Stimulated activated naive CD8-positive, alpha-beta T cell treated with anti-CD3 and anti-CD28 coated beads, Interleukin-15, Interleukin-2, amounts not matched to agents 100 U/mL and 50 U/mL, for 24 hours (primary cell): ENCODE measurements at regions not wholly inside any gene's neighbourhood (a gene's known extent, or its start where the extent isn't known, plus 50 kb on each side); places are given as distances from the start of the nearest gene placed in this dataset.
"Not testable (repeated sequence)": the region's sequence is repeated elsewhere in the genome, so short reads cannot be mapped to it uniquely, and the experiment has no call there.

ENCODE experiments used
- ATAC-seq: fragments of 150-1000 bp; cut with Tn5 transposase; one replicate; pipeline ENCODE4 v1.10.0; 2021
- DNase-seq: peaks from one replicate; pipeline ENCODE4 v3.0.0; 2021

DNA sequence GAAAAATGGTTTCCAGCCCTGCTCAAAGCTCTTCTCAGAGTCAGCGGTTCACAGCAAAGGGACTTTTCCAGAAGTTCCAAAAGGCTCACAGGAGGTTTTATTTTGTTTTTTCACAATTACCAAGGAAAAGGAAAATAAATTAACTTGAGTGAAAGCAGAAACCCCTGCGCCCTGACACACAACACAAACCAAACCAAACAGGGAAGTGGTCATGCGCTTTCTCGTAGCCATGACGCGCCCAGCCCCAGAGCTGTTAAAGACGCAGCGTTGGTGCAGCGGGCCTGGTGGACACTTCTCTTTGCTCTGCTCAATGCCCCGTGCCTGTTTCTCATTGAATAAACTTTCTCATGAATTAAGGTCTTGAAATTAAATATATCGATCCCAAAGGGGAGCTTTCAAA, 134.4 kb upstream of the LYZL2 start:
- ATAC-seq (peak; percentile 19), DNase-seq (no peak)

DNA sequence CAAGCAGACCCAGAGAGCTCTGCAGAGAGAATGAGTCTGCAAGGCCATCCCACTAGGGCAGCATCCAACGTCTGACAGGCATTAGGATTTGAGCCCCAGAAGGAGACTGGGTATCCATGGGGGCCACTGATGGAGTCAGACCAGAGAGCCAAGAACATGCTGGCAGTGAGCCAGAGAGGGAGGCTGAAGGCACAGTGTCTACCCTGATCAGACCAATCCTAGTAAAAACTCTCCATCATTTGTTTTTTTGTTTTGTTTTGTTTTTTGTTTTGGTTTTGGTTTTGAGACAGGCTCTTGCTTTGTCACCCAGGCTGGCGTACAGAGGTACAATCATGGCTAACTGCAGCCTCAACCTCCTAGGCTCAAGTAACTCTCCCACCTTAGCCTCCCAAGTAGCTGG, 133.1 kb upstream of the LYZL2 start:
- no peak for ATAC-seq
- no peak for DNase-seq

DNA sequence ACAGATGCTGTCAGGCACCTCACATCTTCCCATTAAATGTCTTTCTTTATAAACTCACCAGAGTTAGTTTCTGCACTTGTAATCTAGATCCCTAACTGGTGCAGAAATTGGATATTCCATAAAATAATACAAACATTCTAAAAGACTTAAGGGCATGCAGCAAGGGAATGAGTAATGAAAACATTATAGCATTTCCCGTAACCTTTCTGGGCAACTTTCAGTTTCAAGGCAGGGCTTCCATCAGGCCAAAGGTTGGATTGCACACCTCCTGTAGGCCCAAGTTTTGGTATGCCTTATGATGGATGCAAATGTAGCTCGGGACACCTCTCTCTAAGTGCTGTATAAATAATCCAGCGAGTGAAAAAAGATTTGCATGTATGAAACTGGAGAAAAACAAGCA, 129.9 kb upstream of the LYZL2 start:
- DNase-seq, result no peak
- no peak for ATAC-seq

DNA sequence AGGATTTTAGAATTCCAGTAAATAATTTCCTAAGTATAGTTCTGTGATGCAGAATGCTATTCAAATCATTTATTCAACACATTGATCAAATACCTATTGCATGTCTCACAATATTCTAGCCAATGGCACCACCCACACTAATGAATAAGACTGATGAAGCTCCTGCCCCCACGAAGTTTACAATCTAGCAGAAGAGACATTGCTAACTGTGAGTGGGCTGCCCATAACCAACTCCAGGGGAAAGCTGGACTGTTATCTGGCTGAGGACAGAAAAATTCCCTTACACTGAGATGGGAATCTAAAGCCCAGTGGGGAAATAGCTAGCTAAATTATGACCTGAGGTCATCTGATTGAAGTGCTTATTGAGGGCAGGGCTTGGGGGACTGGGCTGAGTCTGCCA, 128.8 kb upstream of the LYZL2 start:
- ATAC-seq, result no peak
- no peak for DNase-seq

DNA sequence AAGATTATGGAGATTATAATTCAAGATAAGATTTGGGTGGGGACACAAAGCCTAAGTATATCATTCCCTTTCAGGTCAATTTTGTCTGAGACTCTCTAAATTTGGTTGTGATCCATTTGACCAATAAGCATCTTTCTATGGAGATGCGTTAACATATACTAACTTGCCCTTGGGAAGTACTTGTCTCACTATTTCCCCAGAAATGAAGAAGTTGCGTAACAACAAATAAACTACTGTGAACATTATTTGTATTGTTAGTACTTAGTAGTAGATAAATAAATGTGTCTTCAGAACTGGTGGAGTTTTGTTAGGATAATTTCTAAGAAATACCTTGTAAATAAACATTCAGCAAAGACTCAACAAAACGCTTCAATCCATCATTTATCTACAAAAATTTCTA, 127.3 kb upstream of the LYZL2 start:
- DNase-seq (no peak), ATAC-seq (no peak)

DNA sequence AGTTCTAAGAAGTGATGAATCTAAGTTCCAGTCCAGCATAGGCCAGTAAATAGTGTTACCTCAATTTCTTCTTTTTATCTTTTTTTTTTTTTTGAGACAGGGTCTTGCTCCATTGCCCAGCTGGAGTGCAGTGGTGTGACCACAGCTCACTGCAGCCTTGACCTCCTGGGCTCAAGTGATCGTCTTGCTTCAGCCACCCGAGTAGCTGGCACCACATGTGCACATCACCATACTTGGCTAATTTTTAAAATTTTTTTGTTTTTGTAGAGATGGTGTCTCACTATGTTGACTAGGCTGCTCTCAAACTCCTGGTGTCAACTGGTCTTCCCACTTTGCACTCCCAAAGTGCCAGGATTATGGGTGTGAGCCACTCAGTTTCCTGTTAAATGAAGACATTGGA, 126.6 kb upstream of the LYZL2 start:
- DNase-seq (no peak), ATAC-seq (no peak)

DNA sequence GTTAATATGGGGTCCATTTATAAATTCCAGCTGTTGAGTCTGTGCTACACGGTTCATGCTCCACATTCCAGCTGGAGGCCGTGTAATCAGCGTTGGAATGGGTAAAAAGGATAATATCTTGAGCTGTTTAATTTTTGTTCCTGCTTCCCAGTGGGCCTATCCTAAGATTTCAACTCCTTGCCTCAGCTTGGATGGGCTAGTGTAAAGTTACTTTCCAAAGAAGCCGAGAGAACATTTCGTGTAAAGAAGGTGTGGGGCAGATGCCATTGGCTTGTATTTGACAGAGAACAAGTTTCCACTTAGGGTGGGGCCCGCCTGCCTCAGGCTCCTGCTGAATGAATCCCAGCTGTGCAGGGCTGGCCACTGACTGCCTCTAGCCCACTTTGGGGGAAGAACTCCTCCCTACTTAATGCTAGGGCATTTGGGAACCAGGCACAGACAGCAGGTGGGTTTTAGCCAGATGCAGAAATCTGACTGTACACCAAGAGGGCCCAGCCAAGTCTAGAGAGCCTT, 125.9 kb upstream of the LYZL2 start:
- DNase-seq (no peak), ATAC-seq (no peak)

DNA sequence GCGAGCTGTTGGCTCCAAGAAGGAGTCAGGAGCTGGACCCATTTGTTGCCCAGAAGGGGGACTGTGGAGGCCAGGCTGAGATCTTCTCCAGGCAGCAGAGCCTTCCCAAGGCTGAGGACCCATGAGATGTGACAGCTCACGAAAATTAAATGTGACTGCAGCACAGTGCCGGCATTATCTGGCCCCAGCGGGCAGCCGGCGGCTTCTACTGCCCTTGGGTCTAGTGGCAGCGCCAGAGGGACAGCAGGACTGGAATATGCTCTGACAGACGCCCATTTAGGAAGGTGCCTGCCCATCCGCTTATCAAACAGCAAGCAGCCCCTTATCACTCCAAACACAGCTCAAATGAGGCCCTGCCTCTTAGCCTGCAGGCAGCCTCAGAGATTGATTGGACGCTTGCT, 122.9 kb upstream of the LYZL2 start:
- ATAC-seq, result no peak

DNA sequence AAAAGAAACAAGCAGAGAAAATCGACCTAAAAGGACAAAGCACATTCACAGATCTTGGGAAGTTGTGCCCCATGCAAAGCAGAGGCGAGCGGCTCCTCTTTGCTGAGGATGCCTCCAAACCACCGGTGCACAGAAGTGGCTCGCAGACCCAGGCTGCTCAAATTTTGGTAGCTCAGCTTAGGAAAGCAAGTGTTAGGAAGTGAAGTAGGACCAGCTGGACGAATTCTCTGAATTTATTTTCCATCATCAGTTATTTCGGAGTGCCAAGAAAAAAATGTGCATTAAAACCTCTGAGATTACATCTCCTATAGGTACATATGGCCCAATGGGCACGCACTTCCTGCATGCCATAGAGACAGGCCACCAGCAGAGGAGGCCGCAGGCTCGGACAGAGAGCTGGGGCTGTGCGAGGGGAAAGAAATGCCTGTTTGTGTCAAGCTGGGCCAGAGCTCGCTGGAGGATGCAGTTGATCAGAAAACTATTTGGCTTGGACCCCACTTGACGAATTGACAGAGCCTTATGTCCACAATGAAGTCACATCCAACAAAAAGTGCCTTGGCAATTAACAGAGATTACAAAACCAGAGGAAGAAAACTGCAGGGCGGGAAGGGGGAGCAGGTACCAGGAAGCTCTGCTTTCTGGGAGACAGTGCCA, 122.3 kb upstream of the LYZL2 start:
- ATAC-seq (peak; percentile 80), DNase-seq (peak; percentile 85)

More for the DNA sequence above, 122.9 kb upstream of the LYZL2 start:
- no peak for DNase-seq

DNA sequence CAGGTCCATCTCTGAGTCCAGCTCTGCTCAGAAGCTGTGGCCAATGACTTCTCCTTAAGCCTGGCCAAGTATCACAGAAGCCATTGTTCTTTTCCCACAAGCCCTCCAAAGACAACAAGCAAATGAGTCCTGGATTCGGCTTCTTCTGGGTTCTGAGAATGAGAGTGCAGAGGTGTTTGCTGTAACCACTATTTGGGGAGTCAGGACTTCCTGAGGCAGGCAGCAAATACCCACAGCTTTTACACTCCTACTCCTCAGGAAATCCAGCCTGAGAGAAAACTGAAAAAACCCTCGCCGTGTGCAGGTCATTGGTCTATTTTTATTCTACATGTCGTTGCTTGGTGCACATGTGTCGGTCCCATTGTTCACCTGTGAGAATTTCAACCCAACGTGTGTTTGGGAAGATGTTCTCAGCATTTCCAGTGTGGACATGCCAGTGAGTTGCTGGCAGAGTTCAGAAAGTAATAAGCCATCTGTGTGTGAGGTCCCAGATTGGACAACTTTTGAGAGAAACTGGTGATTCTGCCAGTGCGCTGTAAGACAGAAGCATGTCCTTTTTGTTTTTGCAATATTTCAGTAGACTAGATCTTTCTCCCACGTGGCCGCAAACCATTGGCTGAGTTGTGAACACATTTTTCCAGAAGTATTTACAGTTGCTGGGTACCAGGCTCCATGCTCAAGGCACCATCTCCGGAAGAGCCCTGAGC, 121.6 kb upstream of the LYZL2 start:
- no peak for DNase-seq
- peak; percentile 50 for ATAC-seq

DNA sequence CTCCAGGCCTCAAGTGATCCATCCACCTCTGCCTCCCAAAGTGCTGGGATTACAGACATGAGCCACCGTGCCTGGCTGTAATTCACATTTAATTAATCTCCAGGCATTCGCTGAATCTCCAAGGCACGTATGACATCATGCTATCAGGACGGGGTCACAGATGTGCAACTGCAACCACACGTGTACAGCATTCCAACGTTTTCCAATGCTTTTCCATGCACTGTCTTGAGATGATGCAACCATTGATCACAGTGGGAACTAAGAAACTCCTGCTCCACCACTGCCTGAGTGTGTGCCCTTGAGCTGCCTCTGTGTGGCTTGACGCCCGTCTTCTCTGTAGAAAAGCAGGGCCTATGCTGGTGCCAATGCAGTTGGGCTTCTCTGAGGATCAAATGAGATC, 119.8 kb upstream of the LYZL2 start:
- DNase-seq (no peak), ATAC-seq (no peak)

DNA sequence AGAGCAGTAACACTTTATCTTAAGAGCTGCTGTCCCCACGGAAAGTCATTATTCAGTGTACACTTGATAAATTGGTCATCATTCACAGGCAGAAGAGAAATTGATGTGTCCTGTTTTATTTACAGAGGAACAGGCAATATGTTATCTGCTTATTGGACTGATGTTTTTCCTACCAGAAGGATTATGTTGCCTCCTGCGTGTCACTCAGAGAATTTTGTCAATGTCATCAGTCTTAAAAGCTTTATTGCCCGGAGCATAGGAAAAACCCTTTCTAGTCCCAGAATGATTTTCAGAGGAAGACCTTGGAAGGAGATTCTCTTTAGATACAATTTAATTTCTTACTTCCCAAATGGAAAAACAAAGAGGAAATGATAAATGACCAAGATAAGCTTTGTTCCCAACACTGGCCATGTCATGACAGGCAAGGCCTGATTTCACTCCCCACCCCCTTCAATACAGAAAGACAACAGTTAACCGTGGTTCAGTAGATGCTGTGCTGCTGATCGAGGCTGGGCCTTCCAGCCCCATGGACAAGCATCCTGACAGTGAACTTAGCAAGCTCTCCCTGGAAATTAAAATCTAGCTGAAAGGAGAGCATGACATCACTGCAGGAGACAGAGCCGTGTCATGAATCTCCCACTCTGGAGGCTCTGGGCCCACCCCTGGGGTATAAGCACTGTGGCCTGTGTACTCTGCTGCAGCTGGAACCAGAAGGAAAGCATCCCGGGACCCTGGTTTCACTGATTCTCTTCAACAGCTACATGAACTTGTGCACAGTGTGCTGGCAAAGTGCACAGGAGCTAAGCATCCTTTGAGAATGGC, 118.8 kb upstream of the LYZL2 start:
- ATAC-seq, result no peak
- no peak for DNase-seq

DNA sequence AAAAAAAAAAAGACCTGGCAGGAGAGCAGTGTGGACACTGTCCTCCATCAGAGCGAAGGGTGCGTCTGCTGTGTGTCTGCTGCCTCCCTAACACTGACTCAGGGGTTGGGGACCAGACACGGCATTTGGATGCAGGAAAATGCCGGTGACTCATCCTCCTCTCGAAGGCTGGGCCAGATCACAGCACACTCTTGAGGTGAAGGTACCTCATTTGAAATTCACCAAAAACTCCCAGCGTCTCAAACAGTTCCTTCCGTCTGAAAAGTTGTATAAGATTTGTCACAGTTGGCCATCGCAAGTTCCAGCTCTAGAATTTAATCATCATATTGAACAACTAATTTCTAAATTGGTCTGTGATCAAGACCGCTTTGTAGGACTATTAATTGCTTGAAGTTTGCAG, 118.1 kb upstream of the LYZL2 start:
- peak; percentile 77 for ATAC-seq
- DNase-seq, result peak; percentile 48

DNA sequence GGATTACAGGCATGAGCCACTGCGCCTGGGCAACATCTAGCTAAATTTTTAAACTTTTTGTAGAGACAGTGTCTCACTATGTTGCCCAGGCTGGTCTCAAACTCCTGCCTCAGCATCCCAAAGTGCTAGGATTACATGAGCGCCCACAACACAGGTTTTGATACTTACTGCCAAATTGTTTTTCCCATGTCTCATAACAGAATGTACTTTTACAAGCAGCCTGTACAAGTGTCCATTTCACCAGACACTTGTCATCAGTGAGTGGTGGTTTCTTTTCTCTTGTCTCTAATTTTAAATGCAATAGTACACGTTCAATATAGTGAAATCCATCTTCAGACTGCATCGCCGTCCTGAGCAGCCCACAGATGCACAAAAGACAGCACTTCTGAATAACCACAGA, 116.4 kb upstream of the LYZL2 start:
- DNase-seq, result no peak
- no peak for ATAC-seq

DNA sequence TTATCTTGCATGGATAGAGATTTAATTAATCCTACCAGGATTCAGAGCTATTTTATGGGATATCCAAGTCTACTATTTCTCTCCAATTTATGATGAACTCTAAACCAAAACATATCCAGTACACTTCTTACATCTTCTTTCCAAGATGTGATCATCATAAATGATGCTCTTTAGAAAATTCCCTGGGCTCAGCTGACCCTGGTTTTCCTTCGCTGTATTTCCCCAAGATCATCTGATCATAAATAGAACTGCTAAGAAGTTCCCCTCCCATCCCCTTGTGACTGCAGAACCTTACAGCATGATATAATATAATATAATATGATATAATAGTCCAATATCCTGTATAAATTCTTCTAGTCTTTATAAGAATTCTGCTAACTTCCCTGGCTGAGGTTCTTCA, 114.6 kb upstream of the LYZL2 start:
- DNase-seq (no peak), ATAC-seq (no peak)

DNA sequence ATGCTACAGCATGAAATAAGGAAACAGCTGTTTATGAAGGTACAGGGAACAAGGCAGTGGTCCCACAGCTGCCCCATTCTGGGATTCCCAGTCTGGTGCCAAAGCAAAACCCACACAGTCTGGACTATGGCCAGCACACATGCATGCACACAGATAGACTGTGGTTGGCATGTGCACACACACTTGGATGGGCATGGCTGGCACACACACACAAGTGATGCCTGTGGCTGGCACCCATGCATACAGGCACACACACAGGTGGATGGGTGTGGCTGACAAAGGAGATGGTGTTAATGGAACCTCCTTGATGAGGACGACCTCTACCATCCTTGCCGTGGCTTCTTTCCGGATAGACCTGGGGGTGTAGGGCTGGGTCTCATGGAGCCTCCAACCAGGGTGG, 114.0 kb upstream of the LYZL2 start:
- ATAC-seq (no peak), DNase-seq (no peak)

DNA sequence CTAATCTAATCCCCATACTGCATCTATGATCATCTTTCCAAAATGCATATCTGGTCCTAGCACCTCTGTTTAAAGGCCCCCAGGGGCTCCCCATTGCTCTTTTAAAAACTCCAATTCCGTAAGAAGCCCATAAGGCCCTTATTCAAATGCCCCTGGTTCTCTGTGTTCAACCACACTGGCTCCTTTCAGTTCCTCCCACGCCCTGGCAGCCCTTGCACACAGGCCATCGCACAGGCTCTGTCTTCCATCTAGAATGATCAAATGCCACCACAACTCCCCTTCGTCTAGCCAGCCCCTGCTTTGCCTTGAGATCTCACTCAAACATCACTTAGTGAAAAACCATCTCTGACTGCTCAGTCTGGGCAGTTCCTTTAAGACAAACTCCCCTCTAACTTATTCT, 112.9 kb upstream of the LYZL2 start:
- peak; percentile 52 for DNase-seq
- ATAC-seq, result peak; percentile 57

DNA sequence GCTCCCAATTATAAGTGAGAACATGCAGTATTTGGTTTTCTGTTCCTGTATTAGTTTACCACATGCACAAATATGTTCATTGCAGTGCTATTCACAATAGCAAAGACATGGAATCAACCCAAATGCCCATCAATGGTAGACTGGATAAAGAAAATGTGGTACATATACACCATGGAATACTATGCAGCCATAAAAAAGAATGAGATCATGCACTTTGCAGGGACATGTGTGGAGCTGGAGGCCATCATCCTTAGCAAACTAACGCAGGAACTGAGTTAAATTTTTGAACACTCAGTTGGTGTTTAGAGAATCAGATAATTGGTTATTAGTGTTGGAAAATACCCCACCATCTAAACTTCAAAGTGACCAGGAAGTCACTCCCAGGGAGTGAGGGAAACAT, 111.2 kb upstream of the LYZL2 start:
- ATAC-seq, DNase-seq: not testable (repeated sequence)

DNA sequence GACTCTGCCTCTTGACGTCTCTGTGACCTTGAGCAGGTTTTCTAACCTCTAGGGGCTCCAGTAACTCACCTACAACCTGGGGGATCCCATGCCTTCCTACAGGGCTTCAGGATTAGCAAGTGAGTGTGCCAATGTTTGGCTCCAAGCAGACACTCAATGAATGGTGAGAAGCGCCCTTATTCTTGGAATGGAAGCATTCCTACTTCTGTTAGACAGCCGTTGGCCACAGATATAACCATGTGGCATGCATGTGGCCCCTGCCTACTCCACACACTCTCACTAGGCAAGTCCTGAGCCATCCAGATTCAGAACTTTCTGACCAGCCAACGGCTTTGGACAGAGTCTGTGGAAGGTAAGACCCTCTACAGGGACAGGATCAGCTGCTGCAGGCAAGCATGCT, 108.9 kb upstream of the LYZL2 start:
- ATAC-seq (no peak), DNase-seq (no peak)

DNA sequence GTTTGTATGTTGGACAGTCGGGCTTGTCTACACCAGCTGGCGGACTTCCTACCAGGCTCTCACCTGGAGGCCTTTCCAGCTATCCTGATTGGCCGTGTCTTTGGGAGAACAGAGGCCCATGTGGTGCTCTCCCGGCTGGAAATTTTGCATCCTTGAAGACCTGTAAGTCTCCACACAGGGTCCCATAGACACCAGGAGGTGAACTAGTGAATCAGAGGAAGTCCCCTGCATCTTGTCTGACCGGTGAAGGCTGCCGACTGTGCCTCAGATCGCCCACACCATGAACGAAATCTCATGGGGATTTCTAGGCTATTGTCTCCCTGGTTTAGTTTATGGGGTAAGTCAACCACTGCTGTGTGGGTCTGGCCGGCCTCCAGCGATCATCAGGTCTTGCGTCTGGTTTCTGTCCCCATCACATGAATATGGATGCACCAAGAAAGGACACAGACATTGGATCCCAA, 108.4 kb upstream of the LYZL2 start:
- peak; percentile 21 for ATAC-seq
- DNase-seq, result peak; percentile 27

DNA sequence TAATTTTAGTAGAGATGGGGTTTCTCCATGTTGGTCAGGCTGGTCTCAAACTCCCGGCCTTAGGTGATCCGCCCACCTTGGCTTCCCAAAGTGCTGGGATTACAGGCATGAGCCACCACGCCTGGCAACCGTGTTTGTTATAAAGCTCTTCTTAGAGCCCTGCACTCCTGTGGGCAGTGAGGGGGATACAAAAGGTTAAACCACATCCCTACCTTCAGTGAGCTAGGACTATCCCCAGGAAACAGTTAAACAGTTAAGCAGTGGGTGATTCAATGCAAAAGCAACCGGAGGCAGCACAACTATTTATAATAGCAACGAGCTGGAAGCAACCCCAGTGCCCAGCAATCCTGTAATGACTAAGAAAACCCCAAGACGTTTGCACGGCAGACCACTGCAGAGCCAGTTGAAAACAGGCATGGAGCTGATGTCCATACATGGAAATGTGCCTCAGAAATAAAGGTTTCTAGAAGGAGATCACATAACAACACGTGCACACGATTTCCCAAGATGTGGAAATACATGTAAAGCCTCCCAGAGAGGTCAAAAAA, 107.2 kb upstream of the LYZL2 start:
- DNase-seq (peak; percentile 47), ATAC-seq (peak; percentile 92)

DNA sequence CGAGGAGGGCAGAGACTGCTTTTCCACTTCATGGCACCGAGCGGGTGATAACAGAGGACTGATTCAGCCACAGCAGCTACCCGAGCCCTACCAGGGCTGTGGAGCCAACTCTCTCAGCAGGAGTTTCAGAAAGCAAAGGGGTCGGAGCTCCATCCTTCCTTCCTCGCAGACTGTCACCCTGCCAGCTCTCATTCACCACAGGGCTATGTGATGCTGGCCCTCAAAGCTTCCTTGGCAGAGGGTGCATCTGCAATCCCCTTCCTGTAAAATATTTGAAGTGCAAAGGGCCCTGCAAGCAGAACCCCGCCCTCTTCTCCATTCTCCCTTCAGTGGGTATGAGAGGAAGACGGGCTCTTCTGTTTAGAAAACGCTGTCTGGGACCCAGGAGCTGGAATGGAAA, 105.3 kb upstream of the LYZL2 start:
- DNase-seq (no peak), ATAC-seq (no peak)

DNA sequence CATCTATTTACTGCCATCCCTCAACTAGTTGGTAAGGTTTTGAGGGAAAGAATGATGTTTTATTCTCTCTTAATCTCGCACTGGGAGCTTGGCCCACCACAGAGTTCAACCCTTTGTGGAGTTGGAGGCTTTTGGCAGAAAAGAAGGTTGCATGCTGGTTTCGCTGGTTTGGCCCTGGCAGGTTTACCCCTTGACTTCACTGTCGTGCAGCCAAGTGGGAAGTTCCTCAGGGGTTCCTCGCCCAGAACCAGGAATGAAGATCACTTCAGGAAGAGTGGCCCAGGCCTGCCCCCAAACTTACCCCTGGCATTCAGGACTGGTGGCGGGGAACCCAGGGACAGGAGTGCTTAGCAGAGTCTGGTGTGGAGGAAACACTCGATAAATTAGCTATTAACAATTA, 103.1 kb upstream of the LYZL2 start:
- ATAC-seq (no peak), DNase-seq (no peak)
